LNCaP clone FGC (cell line): ENCODE measurements at regions not wholly inside any gene's neighbourhood (a gene's known extent, or its start where the extent isn't known, plus 50 kb on each side); places are given as distances from the start of the nearest gene placed in this dataset.
A peak's percentile ranks its signal among the peaks of the same experiment; 100 is the strongest.

Source experiments
- DNase-seq: peaks from one replicate; pipeline ENCODE4 v3.0.0-alpha.2; 2011; ENCODE audit warnings: low read depth
- H3K4me3 ChIP-seq: 2 replicates; pipeline ENCODE4 v1.5.1; 2011; ENCODE audit warnings: mild to moderate bottlenecking, low read depth, low read length, control low read depth
- TF ChIP-seq, protein P1 (sequence below): IDR thresholded peaks from 2 replicates; pipeline ENCODE4 v1.5.1; 2012; ENCODE audit warnings: mild to moderate bottlenecking; ENCODE audit not compliant: control insufficient read depth, insufficient read depth; ENCODE audit errors: extremely low read depth

DNA sequence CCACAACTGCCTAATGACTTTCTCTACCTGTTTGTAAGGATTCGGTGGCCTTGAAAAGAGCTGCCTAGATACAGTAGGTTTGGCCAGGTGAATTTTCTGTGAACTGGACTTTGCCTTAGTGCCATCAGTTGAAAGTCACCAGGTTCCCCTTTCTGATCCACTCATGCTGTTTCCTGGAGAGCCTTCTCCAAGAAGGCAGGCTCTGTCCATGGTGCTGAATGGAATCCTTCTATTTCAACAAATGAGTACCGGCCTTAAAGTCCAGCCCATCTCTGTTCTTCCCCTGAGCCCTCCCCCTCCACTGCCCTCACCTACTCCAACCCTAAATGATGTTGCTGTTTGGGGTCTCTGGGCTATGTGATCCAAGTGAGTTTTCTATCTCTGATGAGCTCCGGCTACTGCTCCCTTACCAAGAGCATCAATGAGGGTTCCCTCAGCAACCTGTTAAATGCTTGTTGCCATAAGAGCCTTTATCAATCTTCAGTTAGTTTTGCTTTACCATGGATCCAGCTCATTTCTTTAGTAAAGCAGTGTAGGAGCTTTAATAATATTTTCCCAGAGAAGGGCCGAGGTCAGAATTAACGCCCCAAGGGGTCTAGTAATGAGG lies 500.4 kb downstream of the PTPRU start:
- TF ChIP-seq, protein P1, sequence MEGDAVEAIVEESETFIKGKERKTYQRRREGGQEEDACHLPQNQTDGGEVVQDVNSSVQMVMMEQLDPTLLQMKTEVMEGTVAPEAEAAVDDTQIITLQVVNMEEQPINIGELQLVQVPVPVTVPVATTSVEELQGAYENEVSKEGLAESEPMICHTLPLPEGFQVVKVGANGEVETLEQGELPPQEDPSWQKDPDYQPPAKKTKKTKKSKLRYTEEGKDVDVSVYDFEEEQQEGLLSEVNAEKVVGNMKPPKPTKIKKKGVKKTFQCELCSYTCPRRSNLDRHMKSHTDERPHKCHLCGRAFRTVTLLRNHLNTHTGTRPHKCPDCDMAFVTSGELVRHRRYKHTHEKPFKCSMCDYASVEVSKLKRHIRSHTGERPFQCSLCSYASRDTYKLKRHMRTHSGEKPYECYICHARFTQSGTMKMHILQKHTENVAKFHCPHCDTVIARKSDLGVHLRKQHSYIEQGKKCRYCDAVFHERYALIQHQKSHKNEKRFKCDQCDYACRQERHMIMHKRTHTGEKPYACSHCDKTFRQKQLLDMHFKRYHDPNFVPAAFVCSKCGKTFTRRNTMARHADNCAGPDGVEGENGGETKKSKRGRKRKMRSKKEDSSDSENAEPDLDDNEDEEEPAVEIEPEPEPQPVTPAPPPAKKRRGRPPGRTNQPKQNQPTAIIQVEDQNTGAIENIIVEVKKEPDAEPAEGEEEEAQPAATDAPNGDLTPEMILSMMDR, result no peak
- peak; percentile 15 for DNase-seq
- no peak overlapping the region for H3K4me3 ChIP-seq

DNA sequence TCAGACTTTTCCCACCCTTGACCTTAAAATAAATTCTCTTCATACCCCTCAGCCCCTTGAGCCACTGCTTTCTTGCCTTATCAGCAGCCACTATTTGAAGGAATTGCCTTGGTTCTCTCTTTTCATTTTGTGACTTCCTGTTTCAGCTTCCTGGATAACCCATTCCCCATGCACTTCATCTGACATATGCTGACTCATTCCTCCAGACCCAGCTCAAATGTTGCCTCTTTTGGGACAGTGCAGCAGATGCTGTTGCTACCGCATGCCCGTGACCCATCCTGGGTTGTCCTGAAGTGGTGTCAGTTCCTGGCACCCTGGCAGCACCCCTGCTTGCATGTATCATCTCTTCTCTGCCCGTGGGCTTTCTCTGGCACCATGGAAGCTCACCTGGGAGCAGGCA lies 496.1 kb downstream of the PTPRU start:
- TF ChIP-seq, protein P1, result no peak
- no peak for DNase-seq
- no peak overlapping the region for H3K4me3 ChIP-seq

DNA sequence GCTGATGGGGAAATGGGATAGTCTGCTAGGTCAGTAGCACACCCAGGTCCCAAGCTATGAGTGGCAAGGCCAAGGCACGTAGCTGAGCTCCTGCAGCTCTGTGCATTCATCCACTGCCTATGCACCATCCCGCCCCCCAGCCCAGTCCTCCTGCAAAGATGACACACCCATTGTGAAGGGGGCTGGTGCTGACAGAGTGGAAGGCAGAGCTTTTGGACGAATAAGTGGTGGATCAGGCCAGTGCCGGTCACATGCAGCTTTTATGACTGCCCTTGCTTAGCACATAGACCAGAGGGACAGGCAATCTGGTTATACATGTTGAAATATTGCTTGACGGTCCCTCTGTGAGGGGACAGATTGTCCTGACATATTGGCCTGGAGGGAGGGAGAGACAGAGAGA lies 494.3 kb downstream of the PTPRU start:
- TF ChIP-seq, protein P1, result no peak
- H3K4me3 ChIP-seq, result no peak overlapping the region
- no peak for DNase-seq

DNA sequence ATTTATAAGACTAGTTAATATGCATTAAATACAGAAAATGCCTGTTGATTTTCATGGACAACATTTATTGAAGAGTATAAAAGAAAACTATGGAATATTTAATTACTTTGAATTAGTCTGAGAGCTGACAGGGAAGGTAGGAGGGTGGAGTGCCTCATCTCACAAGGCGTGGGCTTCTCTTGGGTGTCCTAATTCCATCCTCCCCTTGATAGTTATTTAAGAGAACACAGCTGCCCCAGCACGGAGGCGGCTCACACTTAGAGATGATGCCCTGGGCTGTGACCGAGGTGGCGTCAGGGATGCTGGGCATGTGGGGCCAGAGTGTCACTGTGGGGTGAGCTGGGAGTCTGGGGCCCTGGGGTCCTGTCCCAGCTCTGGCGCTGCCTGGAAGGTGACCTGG lies 493.0 kb downstream of the PTPRU start:
- TF ChIP-seq, protein P1, result no peak

DNA sequence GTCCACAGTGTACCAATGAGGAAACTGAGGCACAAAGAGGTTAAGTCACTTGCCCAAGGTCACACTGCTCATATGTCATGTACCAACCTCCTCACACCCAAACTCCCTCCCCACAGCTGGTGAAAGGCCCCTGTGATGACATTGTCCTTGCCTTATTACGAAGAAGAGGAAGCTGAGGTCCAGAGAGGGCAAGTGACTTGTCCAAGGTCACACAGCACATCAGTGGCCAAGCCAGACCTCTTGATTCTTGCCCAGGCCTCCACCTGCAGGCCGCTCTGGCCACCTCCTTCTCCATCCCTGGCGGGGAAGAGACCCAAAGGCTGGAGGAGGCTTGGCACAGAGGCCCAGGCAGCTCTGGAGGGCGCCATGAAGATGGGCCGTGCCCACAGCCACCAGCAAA lies 492.4 kb downstream of the PTPRU start:
- no peak overlapping the region for H3K4me3 ChIP-seq
- no peak for DNase-seq
- TF ChIP-seq, protein P1, result no peak

More for the DNA sequence above, 493.0 kb downstream of the PTPRU start:
- DNase-seq, result no peak
- H3K4me3 ChIP-seq, result no peak overlapping the region

DNA sequence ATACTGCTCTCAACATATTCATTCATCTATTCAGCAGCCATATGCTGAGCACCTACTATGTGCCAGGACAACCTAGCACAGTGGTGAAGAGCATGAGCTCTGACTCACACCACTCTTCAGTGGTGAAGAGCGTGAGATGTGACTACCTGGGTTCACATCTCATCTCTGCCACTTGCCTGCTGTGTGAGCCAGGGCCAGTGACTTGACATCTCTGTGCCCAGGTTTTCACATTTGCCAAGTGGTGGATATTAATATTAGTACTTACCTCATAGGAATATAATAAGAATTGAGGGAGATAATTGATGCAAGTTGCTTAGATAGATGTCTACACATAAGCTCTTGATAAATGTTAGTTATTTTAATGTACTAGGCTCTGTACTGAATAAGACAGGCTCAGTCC lies 488.9 kb downstream of the PTPRU start:
- TF ChIP-seq, protein P1, result no peak
- no peak overlapping the region for H3K4me3 ChIP-seq
- no peak for DNase-seq

DNA sequence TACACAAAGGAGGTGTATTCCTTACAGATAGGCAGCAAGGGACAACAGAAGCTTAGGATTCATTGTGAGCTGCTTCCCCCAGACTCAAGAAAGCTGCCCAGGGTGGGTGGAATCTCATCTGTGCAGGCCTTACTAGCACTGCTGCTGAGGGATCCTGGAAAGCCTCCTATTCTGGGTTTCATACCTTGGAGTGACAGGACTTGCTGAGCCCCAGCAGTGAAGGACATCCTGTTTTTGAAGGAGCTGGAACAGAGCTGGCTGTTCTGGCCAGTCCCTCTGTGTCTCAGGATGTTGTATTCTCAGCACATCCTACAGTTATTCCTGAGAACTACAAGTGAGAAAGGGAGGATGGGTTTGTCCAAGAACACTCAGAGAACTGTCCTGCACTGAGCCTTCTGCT lies 486.3 kb downstream of the PTPRU start:
- DNase-seq, result no peak
- no peak overlapping the region for H3K4me3 ChIP-seq
- TF ChIP-seq, protein P1, result no peak
